Prostate gland (tissue), 2 donors: ENCODE measurements at regions not wholly inside any gene's neighbourhood (a gene's known extent, or its start where the extent isn't known, plus 50 kb on each side); places are given as distances from the start of the nearest gene placed in this dataset.

Experiments used
- POLR2A ChIP-seq: fragments of 450-650 bp; IDR thresholded peaks from one replicate; pipeline ENCODE4 v1.6.1; 2016; ENCODE audit warnings: antibody characterized with exemption, mild to moderate bottlenecking
- POLR2AphosphoS5 ChIP-seq: sonication (generic); formaldehyde crosslinking; IDR thresholded peaks from one replicate; pipeline ENCODE4 v1.6.1; 2017; ENCODE audit warnings: antibody characterized with exemption
- TF ChIP-seq, protein P1 (sequence below), 4 experiments: fragments of 200-600 bp in 2 of 4; fragments of 450-650 bp in 2 of 4; sonication (generic) in 2 of 4; IDR thresholded peaks; 1 replicate in 3 of 4; 2 replicates in 1 of 4; pipeline ENCODE4 v1.5.1; 2016 to 2019; ENCODE audit warnings: antibody characterized with exemption in 4 of 4, mild to moderate bottlenecking in 2 of 4, moderate library complexity in 2 of 4

DNA sequence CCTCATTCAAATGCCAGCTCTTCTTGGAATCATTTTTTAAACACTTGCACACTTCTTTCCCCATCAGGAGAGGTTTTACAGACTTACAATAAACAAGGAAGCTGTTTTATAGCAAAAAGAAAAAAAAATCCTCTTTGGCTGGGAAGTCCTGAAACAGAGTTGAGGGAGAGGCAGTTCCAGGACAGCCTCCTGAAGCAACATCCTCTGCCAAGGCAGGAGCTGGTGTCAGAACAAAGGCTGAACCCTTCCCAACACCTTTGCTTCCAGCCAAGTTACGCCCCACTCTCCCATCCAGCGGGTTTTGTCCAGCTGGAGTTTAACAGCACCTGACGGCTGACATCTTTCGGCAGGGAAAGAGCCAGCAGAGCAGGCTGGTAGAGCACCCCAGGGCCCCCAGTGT is 287.8 kb downstream of the RRAGC start:
- TF ChIP-seq, protein P1, sequence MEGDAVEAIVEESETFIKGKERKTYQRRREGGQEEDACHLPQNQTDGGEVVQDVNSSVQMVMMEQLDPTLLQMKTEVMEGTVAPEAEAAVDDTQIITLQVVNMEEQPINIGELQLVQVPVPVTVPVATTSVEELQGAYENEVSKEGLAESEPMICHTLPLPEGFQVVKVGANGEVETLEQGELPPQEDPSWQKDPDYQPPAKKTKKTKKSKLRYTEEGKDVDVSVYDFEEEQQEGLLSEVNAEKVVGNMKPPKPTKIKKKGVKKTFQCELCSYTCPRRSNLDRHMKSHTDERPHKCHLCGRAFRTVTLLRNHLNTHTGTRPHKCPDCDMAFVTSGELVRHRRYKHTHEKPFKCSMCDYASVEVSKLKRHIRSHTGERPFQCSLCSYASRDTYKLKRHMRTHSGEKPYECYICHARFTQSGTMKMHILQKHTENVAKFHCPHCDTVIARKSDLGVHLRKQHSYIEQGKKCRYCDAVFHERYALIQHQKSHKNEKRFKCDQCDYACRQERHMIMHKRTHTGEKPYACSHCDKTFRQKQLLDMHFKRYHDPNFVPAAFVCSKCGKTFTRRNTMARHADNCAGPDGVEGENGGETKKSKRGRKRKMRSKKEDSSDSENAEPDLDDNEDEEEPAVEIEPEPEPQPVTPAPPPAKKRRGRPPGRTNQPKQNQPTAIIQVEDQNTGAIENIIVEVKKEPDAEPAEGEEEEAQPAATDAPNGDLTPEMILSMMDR (IDR thresholded peaks at IDR 0.05) = no peak
- TF ChIP-seq POLR2A (no peak), POLR2AphosphoS5 (peak; percentile 92)
